Right lobe of liver (tissue), 4 donors: ENCODE measurements at regions not wholly inside any gene's neighbourhood (a gene's known extent, or its start where the extent isn't known, plus 50 kb on each side); places are given as distances from the start of the nearest gene placed in this dataset.

Source experiments
- CTCF ChIP-seq, 4 donors: fragments of 200-600 bp in 3 of 4; fragments of 450-650 bp in 1 of 4; IDR thresholded peaks; one replicate each; pipeline versions ENCODE4 v1.5.1 to v1.8.0; 2016 to 2022; ENCODE audit warnings: antibody characterized with exemption in 4 of 4, mild to moderate bottlenecking in 2 of 4
- POLR2A ChIP-seq: fragments of 450-650 bp; IDR thresholded peaks from one replicate; pipeline ENCODE4 v1.6.1; 2017; ENCODE audit warnings: antibody characterized with exemption, mild to moderate bottlenecking
- donor health status: DM: no; HTN: no; CAD: no.
- donor health status: DM: no; HTN: no; CAD: no.
- donor health status: DM: no; HTN: yes; CAD: no.

- TF ChIP-seq CTCF (IDR thresholded peaks at IDR 0.05) (no peak), POLR2A (no peak)
These were observed 333.8 kb downstream of the DMRT2 start for GRCh38 chr9:1383899-1384455.
